Gastroesophageal sphincter (tissue), 3 donors: ENCODE measurements at regions not wholly inside any gene's neighbourhood (a gene's known extent, or its start where the extent isn't known, plus 50 kb on each side); places are given as distances from the start of the nearest gene placed in this dataset.

ENCODE experiments used
- EP300 ChIP-seq: sonication (generic); formaldehyde crosslinking; IDR thresholded peaks from one replicate; pipeline ENCODE4 v1.6.1; 2017; ENCODE audit warnings: antibody characterized with exemption, mild to moderate bottlenecking
- TF ChIP-seq, protein P1 (sequence below), 4 experiments: fragments of 200-600 bp in 2 of 4; fragments of 450-650 bp in 2 of 4; sonication (generic) in 1 of 4; IDR thresholded peaks; one replicate each; pipeline ENCODE4 v1.5.1; 2017 to 2019; ENCODE audit warnings: antibody characterized with exemption in 4 of 4, mild to moderate bottlenecking in 2 of 4, moderate library complexity in 2 of 4

DNA sequence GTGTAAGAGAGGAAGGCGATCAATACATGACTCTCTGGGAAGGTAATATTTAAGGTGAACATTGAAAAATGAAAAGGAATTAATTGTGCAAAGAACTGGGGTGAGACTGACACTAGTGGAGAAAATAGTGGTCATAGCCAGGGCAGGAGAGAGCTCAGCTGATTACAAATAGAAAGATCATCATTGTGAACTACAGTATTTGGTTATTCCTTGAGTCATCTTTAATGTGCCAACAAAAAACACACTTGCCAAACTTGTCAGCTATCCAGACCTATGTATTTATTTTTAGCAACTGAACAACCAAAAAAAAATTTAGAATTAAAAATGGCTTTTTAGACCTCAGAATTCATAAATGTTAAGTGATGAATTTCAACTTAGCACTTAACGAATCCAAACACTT is 749.8 kb upstream of the CDH9 start:
- TF ChIP-seq, protein P1, sequence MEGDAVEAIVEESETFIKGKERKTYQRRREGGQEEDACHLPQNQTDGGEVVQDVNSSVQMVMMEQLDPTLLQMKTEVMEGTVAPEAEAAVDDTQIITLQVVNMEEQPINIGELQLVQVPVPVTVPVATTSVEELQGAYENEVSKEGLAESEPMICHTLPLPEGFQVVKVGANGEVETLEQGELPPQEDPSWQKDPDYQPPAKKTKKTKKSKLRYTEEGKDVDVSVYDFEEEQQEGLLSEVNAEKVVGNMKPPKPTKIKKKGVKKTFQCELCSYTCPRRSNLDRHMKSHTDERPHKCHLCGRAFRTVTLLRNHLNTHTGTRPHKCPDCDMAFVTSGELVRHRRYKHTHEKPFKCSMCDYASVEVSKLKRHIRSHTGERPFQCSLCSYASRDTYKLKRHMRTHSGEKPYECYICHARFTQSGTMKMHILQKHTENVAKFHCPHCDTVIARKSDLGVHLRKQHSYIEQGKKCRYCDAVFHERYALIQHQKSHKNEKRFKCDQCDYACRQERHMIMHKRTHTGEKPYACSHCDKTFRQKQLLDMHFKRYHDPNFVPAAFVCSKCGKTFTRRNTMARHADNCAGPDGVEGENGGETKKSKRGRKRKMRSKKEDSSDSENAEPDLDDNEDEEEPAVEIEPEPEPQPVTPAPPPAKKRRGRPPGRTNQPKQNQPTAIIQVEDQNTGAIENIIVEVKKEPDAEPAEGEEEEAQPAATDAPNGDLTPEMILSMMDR (IDR thresholded peaks at IDR 0.05) = no peak
- TF ChIP-seq EP300 = no peak
